Duodenal mucosa (tissue), 2 donors: ENCODE measurements at regions not wholly inside any gene's neighbourhood (a gene's known extent, or its start where the extent isn't known, plus 50 kb on each side); places are given as distances from the start of the nearest gene placed in this dataset.
"Not testable (repeated sequence)": the region's sequence is repeated elsewhere in the genome, so short reads cannot be mapped to it uniquely, and the experiment has no call there.

Source experiments
- H3K27ac ChIP-seq: one replicate; pipeline ENCODE4 v1.7.0; 2013; ENCODE audit warnings: low read depth, low read length
- H3K27me3 ChIP-seq, 2 donors: one replicate each; pipeline ENCODE4 v1.7.0; 2013; ENCODE audit warnings: low read length in 2 of 2, control low read depth in 1 of 2; ENCODE audit not compliant: insufficient read depth in 2 of 2, control insufficient read depth in 1 of 2
- H3K36me3 ChIP-seq, 2 donors: one replicate each; pipeline ENCODE4 v1.7.0; 2013; ENCODE audit warnings: low read length in 2 of 2, control low read depth in 1 of 2; ENCODE audit not compliant: insufficient read depth in 2 of 2, control insufficient read depth in 1 of 2
- H3K4me1 ChIP-seq, 2 donors: one replicate each; pipeline ENCODE4 v1.7.0; 2013; ENCODE audit warnings: low read length in 2 of 2, control low read depth in 1 of 2; ENCODE audit not compliant: insufficient read depth in 2 of 2, control insufficient read depth in 1 of 2
- H3K4me3 ChIP-seq, 2 donors: one replicate each; pipeline ENCODE4 v1.7.0; 2013; ENCODE audit warnings: low read length in 2 of 2, low read depth in 1 of 2
- H3K9ac ChIP-seq, 2 donors: one replicate each; pipeline ENCODE4 v1.7.0; 2013; ENCODE audit warnings: low read length in 2 of 2, low read depth in 1 of 2
- H3K9me3 ChIP-seq, 2 donors: one replicate each; pipeline ENCODE4 v1.7.0; 2013; ENCODE audit warnings: low read length in 2 of 2, control low read depth in 1 of 2; ENCODE audit not compliant: control insufficient read depth in 1 of 2

GRCh38 chr6:775863-776262 is 82.9 kb upstream of the EXOC2 start:
- no peaks in the 10 kb centered on the region for H3K4me1 ChIP-seq
- H3K27ac ChIP-seq, result no peak overlapping the region
- H3K9me3 ChIP-seq, result peaks cover 0 to 2% of the 10 kb centered on the region in 2 donors
- no peaks in the 10 kb centered on the region for H3K27me3 ChIP-seq
- H3K4me3 ChIP-seq, result no peak overlapping the region
- no peaks in the 10 kb centered on the region for H3K36me3 ChIP-seq
- no peak overlapping the region for H3K9ac ChIP-seq

GRCh38 chr6:771683-772082 is 78.7 kb upstream of the EXOC2 start:
- not testable (repeated sequence) for H3K4me3 ChIP-seq

GRCh38 chr6:767755-768512 is 75.0 kb upstream of the EXOC2 start:
- Histone ChIP-seq H3K9ac (no peak overlapping the region), H3K27ac (no peak overlapping the region), H3K36me3 (no peaks in the 10 kb centered on the region), H3K4me3 (no peak overlapping the region), H3K27me3 (peaks cover 3 to 4% of the 10 kb centered on the region in 2 donors), H3K9me3 (peaks cover 0 to 2% of the 10 kb centered on the region in 2 donors), H3K4me1 (no peaks in the 10 kb centered on the region)

More at GRCh38 chr6:771683-772082, 78.7 kb upstream of the EXOC2 start:
- not testable (repeated sequence) for H3K27ac ChIP-seq, H3K9ac ChIP-seq, H3K36me3 ChIP-seq, H3K4me1 ChIP-seq, H3K27me3 ChIP-seq, H3K9me3 ChIP-seq

- Histone ChIP-seq H3K27ac (no peak overlapping the region), H3K9ac (no peak overlapping the region), H3K36me3 (no peaks in the 10 kb centered on the region), H3K4me3 (peak overlapping the region in 1 of 2 donors; percentile 29), H3K27me3 (peaks cover 3 to 4% of the 10 kb centered on the region in 2 donors), H3K4me1 (no peaks in the 10 kb centered on the region), H3K9me3 (peaks cover 0 to 2% of the 10 kb centered on the region in 2 donors)
These were observed 73.7 kb upstream of the EXOC2 start for GRCh38 chr6:766625-767024.

- no peaks in the 10 kb centered on the region for H3K36me3 ChIP-seq
- no peaks in the 10 kb centered on the region for H3K9me3 ChIP-seq
- H3K4me3 ChIP-seq, result no peak overlapping the region
- no peak overlapping the region for H3K27ac ChIP-seq
- no peaks in the 10 kb centered on the region for H3K4me1 ChIP-seq
- H3K27me3 ChIP-seq, result peaks cover 3 to 4% of the 10 kb centered on the region in 2 donors
- H3K9ac ChIP-seq, result no peak overlapping the region
These were observed 69.1 kb upstream of the EXOC2 start for GRCh38 chr6:761997-762396.

GRCh38 chr6:760982-761955 is 68.3 kb upstream of the EXOC2 start:
- Histone ChIP-seq H3K36me3 (no peaks in the 10 kb centered on the region), H3K9me3 (no peaks in the 10 kb centered on the region), H3K9ac (no peak overlapping the region), H3K27me3 (peaks cover 3 to 4% of the 10 kb centered on the region in 2 donors), H3K27ac (no peak overlapping the region), H3K4me3 (no peak overlapping the region), H3K4me1 (no peaks in the 10 kb centered on the region)

- H3K4me3 ChIP-seq, result no peak overlapping the region
These were observed 66.8 kb upstream of the EXOC2 start for GRCh38 chr6:759729-760128.

GRCh38 chr6:756224-756623 is 63.3 kb upstream of the EXOC2 start:
- H3K27me3 ChIP-seq, result no peaks in the 10 kb centered on the region
- H3K9ac ChIP-seq, result no peak overlapping the region
- H3K4me1 ChIP-seq, result no peaks in the 10 kb centered on the region
- no peak overlapping the region for H3K4me3 ChIP-seq
- no peaks in the 10 kb centered on the region for H3K36me3 ChIP-seq
- H3K27ac ChIP-seq, result no peak overlapping the region
- H3K9me3 ChIP-seq, result no peaks in the 10 kb centered on the region

More at GRCh38 chr6:759729-760128, 66.8 kb upstream of the EXOC2 start:
- H3K27me3 ChIP-seq, result peaks cover 0 to 4% of the 10 kb centered on the region in 2 donors
- H3K4me1 ChIP-seq, result no peaks in the 10 kb centered on the region
- H3K9me3 ChIP-seq, result no peaks in the 10 kb centered on the region
- H3K36me3 ChIP-seq, result no peaks in the 10 kb centered on the region
- no peak overlapping the region for H3K9ac ChIP-seq
- H3K27ac ChIP-seq, result no peak overlapping the region

GRCh38 chr6:754202-754601 is 61.3 kb upstream of the EXOC2 start:
- H3K4me1 ChIP-seq, result no peaks in the 10 kb centered on the region
- no peaks in the 10 kb centered on the region for H3K27me3 ChIP-seq
- H3K36me3 ChIP-seq, result no peaks in the 10 kb centered on the region
- no peaks in the 10 kb centered on the region for H3K9me3 ChIP-seq
- no peak overlapping the region for H3K27ac ChIP-seq
- no peak overlapping the region for H3K9ac ChIP-seq
- no peak overlapping the region for H3K4me3 ChIP-seq

GRCh38 chr6:753486-753885 is 60.5 kb upstream of the EXOC2 start:
- Histone ChIP-seq H3K27me3 (peaks cover 0 to 3% of the 10 kb centered on the region in 2 donors), H3K9ac (no peak overlapping the region), H3K27ac (no peak overlapping the region), H3K9me3 (no peaks in the 10 kb centered on the region), H3K4me1 (no peaks in the 10 kb centered on the region), H3K36me3 (no peaks in the 10 kb centered on the region), H3K4me3 (no peak overlapping the region)
